WTC11 (cell line): ENCODE measurements at regions not wholly inside any gene's neighbourhood (a gene's known extent, or its start where the extent isn't known, plus 50 kb on each side); places are given as distances from the start of the nearest gene placed in this dataset.

Source experiments
- ATAC-seq: fragments of 200-7000 bp; cut with Tn5 transposase; 2 replicates; pipeline ENCODE4 v1.10.0; 2021; ENCODE audit warnings: mild to moderate bottlenecking, moderate library complexity
- CTCF ChIA-PET: fragments of 300-600 bp; sonication (Branson Sonifier 250); formaldehyde crosslinking; loops from one replicate; lab custom pipeline; 2021; ENCODE audit warnings: antibody characterized with exemption; lab: Charles Lee
- POLR2A ChIA-PET: fragments of 350-600 bp; sonication (Branson Sonifier 250); formaldehyde crosslinking; loops from one replicate; lab custom pipeline; 2021; ENCODE audit warnings: antibody characterized with exemption; lab: Charles Lee
- DNase-seq: peaks from one replicate; pipeline ENCODE4 v3.0.0; 2021; ENCODE audit warnings: low spot score
- H3K27ac Mint-ChIP-seq: 2 replicates; pipeline ENCODE4 v1.8.0; 2021; ENCODE audit warnings: mixed read lengths
- H3K27me3 Mint-ChIP-seq: 2 replicates; pipeline ENCODE4 v1.8.0; 2021; ENCODE audit warnings: low read depth, mild to moderate bottlenecking, moderate library complexity, mixed read lengths
- H3K36me3 Mint-ChIP-seq: 2 replicates; pipeline ENCODE4 v1.8.0; 2021; ENCODE audit warnings: mixed read lengths
- H3K4me1 Mint-ChIP-seq: 2 replicates; pipeline ENCODE4 v1.8.0; 2022; ENCODE audit warnings: mixed read lengths
- H3K4me3 Mint-ChIP-seq: 2 replicates; pipeline ENCODE4 v1.8.0; 2021; ENCODE audit warnings: mild to moderate bottlenecking, moderate library complexity, mixed read lengths
- H3K9me3 Mint-ChIP-seq: 2 replicates; pipeline ENCODE4 v1.8.0; 2021; ENCODE audit warnings: mixed read lengths
- AFF4 ChIP-seq: sonication (generic); formaldehyde crosslinking; IDR thresholded peaks from 2 replicates; pipeline ENCODE4 v1.8.1; 2023; ENCODE audit warnings: mild to moderate bottlenecking, missing genetic modification reagents, borderline replicate concordance
- ATF6 ChIP-seq: sonication (generic); formaldehyde crosslinking; IDR thresholded peaks from 2 replicates; pipeline ENCODE4 v1.8.1; 2023; ENCODE audit warnings: mild to moderate bottlenecking, missing genetic modification reagents
- CREM ChIP-seq: sonication (generic); formaldehyde crosslinking; IDR thresholded peaks from 2 replicates; pipeline ENCODE4 v1.8.1; 2022; ENCODE audit warnings: mild to moderate bottlenecking, missing genetic modification reagents, moderate library complexity
- CTCF ChIP-seq: fragments of 200-600 bp; IDR thresholded peaks from 2 replicates; pipeline ENCODE4 v1.8.0; 2022; ENCODE audit warnings: antibody characterized with exemption
- ELF4 ChIP-seq: sonication (generic); formaldehyde crosslinking; IDR thresholded peaks from 2 replicates; pipeline ENCODE4 v1.8.1; 2022; ENCODE audit warnings: low read depth, mild to moderate bottlenecking, moderate library complexity, missing genetic modification reagents
- EMX1 ChIP-seq: fragments of 250-450 bp; sonication (Bioruptor Pico); IDR thresholded peaks from 2 replicates; pipeline ENCODE4 v1.8.0; 2021; ENCODE audit warnings: mild to moderate bottlenecking
- ETV6 ChIP-seq: sonication (generic); formaldehyde crosslinking; IDR thresholded peaks from 2 replicates; pipeline ENCODE4 v1.8.1; 2022; ENCODE audit warnings: mild to moderate bottlenecking, missing genetic modification reagents
- FOXJ3 ChIP-seq: sonication (generic); formaldehyde crosslinking; IDR thresholded peaks from 2 replicates; pipeline ENCODE4 v1.9.0; 2021; ENCODE audit warnings: missing genetic modification reagents, mild to moderate bottlenecking, borderline replicate concordance
- FOXK1 ChIP-seq: sonication (generic); formaldehyde crosslinking; IDR thresholded peaks from 2 replicates; pipeline ENCODE4 v1.8.0; 2022; ENCODE audit warnings: mild to moderate bottlenecking, moderate library complexity, missing genetic modification reagents
- FOXP4 ChIP-seq: sonication (generic); formaldehyde crosslinking; IDR thresholded peaks from 2 replicates; pipeline ENCODE4 v1.8.0; 2022; ENCODE audit warnings: mild to moderate bottlenecking, missing genetic modification reagents
- GTF2I ChIP-seq: fragments of 250-450 bp; sonication (Bioruptor Pico); conservative IDR thresholded peaks from 2 replicates; pipeline ENCODE4 v1.4.0; 2021; ENCODE audit warnings: mild to moderate bottlenecking
- HMGA2 ChIP-seq: fragments of 250-450 bp; sonication (Bioruptor Pico); IDR thresholded peaks from 2 replicates; pipeline ENCODE4 v1.4.0; 2021; ENCODE audit warnings: mild to moderate bottlenecking, moderate library complexity
- JAZF1 ChIP-seq: fragments of 250-450 bp; sonication (Bioruptor Pico); IDR thresholded peaks from 2 replicates; pipeline ENCODE4 v1.9.0; 2021; ENCODE audit warnings: moderate library complexity, mild to moderate bottlenecking, inconsistent platforms
- MLX ChIP-seq: sonication (generic); formaldehyde crosslinking; IDR thresholded peaks from 2 replicates; pipeline ENCODE4 v1.8.1; 2023; ENCODE audit warnings: mild to moderate bottlenecking, missing genetic modification reagents, moderate library complexity
- MYBL2 ChIP-seq: sonication (generic); formaldehyde crosslinking; IDR thresholded peaks from 2 replicates; pipeline ENCODE4 v1.8.1; 2023; ENCODE audit warnings: mild to moderate bottlenecking, moderate library complexity, missing genetic modification reagents
- NFATC4 ChIP-seq: fragments of 250-450 bp; sonication (Bioruptor Pico); IDR thresholded peaks from 2 replicates; pipeline ENCODE4 v1.9.0; 2021; ENCODE audit warnings: mild to moderate bottlenecking
- NFYB ChIP-seq: sonication (generic); formaldehyde crosslinking; conservative IDR thresholded peaks from 2 replicates; pipeline ENCODE4 v1.8.0; 2022; ENCODE audit warnings: low read depth, missing genetic modification reagents
- NR3C1 ChIP-seq: sonication (generic); formaldehyde crosslinking; conservative IDR thresholded peaks from 2 replicates; pipeline ENCODE4 v1.8.1; 2023; ENCODE audit warnings: low read depth, mild to moderate bottlenecking, missing genetic modification reagents
- SMAD3 ChIP-seq: sonication (generic); formaldehyde crosslinking; IDR thresholded peaks from 2 replicates; pipeline ENCODE4 v1.8.0; 2022; ENCODE audit warnings: missing genetic modification reagents, mild to moderate bottlenecking, borderline replicate concordance
- ZBTB21 ChIP-seq: sonication (generic); formaldehyde crosslinking; IDR thresholded peaks from 2 replicates; pipeline ENCODE4 v1.8.1; 2023; ENCODE audit warnings: mild to moderate bottlenecking, missing genetic modification reagents, borderline replicate concordance
- ZNF263 ChIP-seq: sonication (generic); formaldehyde crosslinking; IDR thresholded peaks from 2 replicates; pipeline ENCODE4 v1.8.1; 2022; ENCODE audit warnings: low read depth, mild to moderate bottlenecking, moderate library complexity, missing genetic modification reagents
- ZNF425 ChIP-seq: fragments of 250-450 bp; sonication (Bioruptor Pico); conservative IDR thresholded peaks from 2 replicates; pipeline ENCODE4 v1.9.0; 2021; ENCODE audit warnings: mild to moderate bottlenecking

GRCh38 chr7:126005064-126005463, 1075.4 kb upstream of the POT1 start:
- peaks cover 77% of the 10 kb centered on the region for H3K4me1 Mint-ChIP-seq
- no peaks in the 10 kb centered on the region; the same call in 1 of the 2 replicates for H3K27me3 Mint-ChIP-seq
- POLR2A ChIA-PET: no interaction called here
- H3K36me3 Mint-ChIP-seq: peaks cover 71% of the 10 kb centered on the region
- TF ChIP-seq FOXK1 (CRISPR knock-in tag) (no peak), ZBTB21 (no peak), FOXP4 (CRISPR knock-in tag) (no peak), NFYB (CRISPR knock-in tag) (no peak), ZNF425 (CRISPR knock-in tag) (no peak), MLX (no peak), AFF4 (CRISPR knock-in tag) (no peak), SMAD3 (no peak), ATF6 (CRISPR knock-in tag) (no peak), GTF2I (no peak), HMGA2 (CRISPR knock-in tag) (no peak), MYBL2 (CRISPR knock-in tag) (no peak)
- H3K4me3 Mint-ChIP-seq: no peak overlapping the region
- CTCF ChIA-PET: no interaction called here
- ATAC-seq: no peak
- H3K27ac Mint-ChIP-seq: peak overlapping the region; percentile 50; the same call in 1 of the 2 replicates
- 0 out of 2 replicates have a peak, but pooled peaks cover 4% of the 10 kb centered on the region for H3K9me3 Mint-ChIP-seq
- no peak for DNase-seq

- H3K27me3 Mint-ChIP-seq: no peaks in the 10 kb centered on the region; the same call in 1 of the 2 replicates
- ATAC-seq (peak; percentile 78), DNase-seq (no peak)
- CTCF ChIA-PET: no interaction called here
- H3K4me3 Mint-ChIP-seq: no peak overlapping the region
- peaks cover 82% of the 10 kb centered on the region for H3K4me1 Mint-ChIP-seq
- H3K9me3 Mint-ChIP-seq: peaks cover under 1% of the 10 kb centered on the region; the same call in 1 of the 2 replicates
- TF ChIP-seq CTCF (no peak), NR3C1 (CRISPR knock-in tag) (no peak), GTF2I (no peak), NFYB (CRISPR knock-in tag) (no peak), NFATC4 (CRISPR knock-in tag) (no peak), JAZF1 (no peak), FOXJ3 (CRISPR knock-in tag) (no peak), ELF4 (CRISPR knock-in tag) (no peak), EMX1 (CRISPR knock-in tag) (no peak), ETV6 (CRISPR knock-in tag) (no peak), ZNF263 (CRISPR knock-in tag) (no peak), CREM (CRISPR knock-in tag) (no peak)
- peaks cover 65% of the 10 kb centered on the region for H3K36me3 Mint-ChIP-seq
- H3K27ac Mint-ChIP-seq: no peak overlapping the region
- POLR2A ChIA-PET: interaction anchor here (0.6 kb wide), 1 partner anchor 254 kb away, joined by 3 read pairs; no protein-coding TSS in a partner anchor
Observed at GRCh38 chr7:126001349-126001748, 1071.7 kb upstream of the POT1 start.
